Fibroblast of lung (primary cell): ENCODE measurements at regions not wholly inside any gene's neighbourhood (a gene's known extent, or its start where the extent isn't known, plus 50 kb on each side); places are given as distances from the start of the nearest gene placed in this dataset.

Source experiments
- DNase-seq, 2 donors: peaks; one replicate each; pipeline versions ENCODE4 v3.0.0 to v3.0.0-alpha.2; 2010; ENCODE audit warnings: low read depth in 2 of 2
- H2AFZ ChIP-seq: 2 replicates; pipeline ENCODE4 v1.5.1; 2012; ENCODE audit warnings: low read length, control low read depth, inconsistent platforms
- H3K27ac ChIP-seq: 2 replicates; pipeline ENCODE4 v1.5.1; 2011; ENCODE audit warnings: low read length, control low read depth; ENCODE audit not compliant: insufficient read depth
- H3K27me3 ChIP-seq: 2 replicates; pipeline ENCODE4 v1.5.1; 2011; ENCODE audit warnings: mild to moderate bottlenecking, low read length; ENCODE audit not compliant: control insufficient read depth, insufficient read depth
- H3K36me3 ChIP-seq: 2 replicates; pipeline ENCODE4 v1.5.1; 2011; ENCODE audit warnings: low read length; ENCODE audit not compliant: control insufficient read depth, insufficient read depth
- H3K4me1 ChIP-seq: 2 replicates; pipeline ENCODE4 v1.5.1; 2011; ENCODE audit warnings: low read length; ENCODE audit not compliant: control insufficient read depth, insufficient read depth; ENCODE audit errors: extremely low read depth
- H3K4me2 ChIP-seq: 2 replicates; pipeline ENCODE4 v1.5.1; 2011; ENCODE audit warnings: low read length, control low read depth; ENCODE audit not compliant: insufficient read depth; ENCODE audit errors: extremely low read depth
- H3K4me3 ChIP-seq, 4 experiments: fragments of 200-600 bp in 1 of 4; sonication (generic) in 1 of 4; replicated peaks in 1 of 4; 2 replicates each; pipeline ENCODE4 v1.5.1; 2011 to 2016; ENCODE audit warnings: low read length in 4 of 4, low read depth in 3 of 4, mild to moderate bottlenecking in 3 of 4, control low read depth in 2 of 4, inconsistent platforms in 1 of 4, mixed read lengths in 1 of 4; ENCODE audit not compliant: insufficient read depth in 1 of 4; ENCODE audit errors: control extremely low read depth in 1 of 4
- H3K79me2 ChIP-seq: 2 replicates; pipeline ENCODE4 v1.5.1; 2012; ENCODE audit warnings: mild to moderate bottlenecking, low read length, inconsistent platforms; ENCODE audit not compliant: control insufficient read depth, insufficient read depth
- H3K9ac ChIP-seq: 2 replicates; pipeline ENCODE4 v1.5.1; 2011; ENCODE audit warnings: mild to moderate bottlenecking, low read length, control low read depth; ENCODE audit not compliant: insufficient read depth
- H3K9me3 ChIP-seq: 2 replicates; pipeline ENCODE4 v1.5.1; 2012; ENCODE audit warnings: low read depth, low read length; ENCODE audit not compliant: control insufficient read depth, insufficient read depth
- H4K20me1 ChIP-seq: 2 replicates; pipeline ENCODE4 v1.5.1; 2011; ENCODE audit warnings: low read length; ENCODE audit not compliant: control insufficient read depth, insufficient read depth; ENCODE audit errors: extremely low read depth
- CTCF ChIP-seq, 2 donors: IDR thresholded peaks in 1 of 2; conservative IDR thresholded peaks in 1 of 2; 1 replicate in 1 of 2; 2 replicates in 1 of 2; pipeline ENCODE4 v1.5.1; 2011 to 2012; ENCODE audit warnings: low read length in 2 of 2, control low read depth in 1 of 2, inconsistent platforms in 1 of 2, low read depth in 1 of 2, mild to moderate bottlenecking in 1 of 2
- EZH2 ChIP-seq: IDR thresholded peaks from 2 replicates; pipeline ENCODE4 v1.5.1; 2012; ENCODE audit warnings: low read length, control low read depth, mild to moderate bottlenecking; ENCODE audit errors: missing control alignments

GRCh38 chr3:18046131-18046915, 303.9 kb upstream of the TBC1D5 start:
- H4K20me1 ChIP-seq, result no peaks in the 10 kb centered on the region
- no peaks in the 10 kb centered on the region for H3K9me3 ChIP-seq
- no peak overlapping the region for H3K4me2 ChIP-seq
- H3K4me3 ChIP-seq, result no peak overlapping the region
- no peak overlapping the region for H3K9ac ChIP-seq
- H3K27me3 ChIP-seq, result no peaks in the 10 kb centered on the region
- no peak overlapping the region for H3K27ac ChIP-seq
- no peaks in the 10 kb centered on the region for H3K4me1 ChIP-seq
- H3K36me3 ChIP-seq, result no peaks in the 10 kb centered on the region
- H3K79me2 ChIP-seq, result no peaks in the 10 kb centered on the region
- TF ChIP-seq CTCF (conservative IDR thresholded peaks at IDR 0.05 in 1 of 2, IDR thresholded peaks at IDR 0.05 in 1 of 2; ENCODE audit: low read depth in 1 of 2, low read length in 2 of 2) (no peak), EZH2 (no peak)
- no peak for DNase-seq
- no peak overlapping the region for H2AFZ ChIP-seq

GRCh38 chr3:18044971-18045880, 302.8 kb upstream of the TBC1D5 start:
- H3K79me2 ChIP-seq, result no peaks in the 10 kb centered on the region
- no peak overlapping the region for H3K27ac ChIP-seq
- TF ChIP-seq CTCF (conservative IDR thresholded peaks at IDR 0.05 in 1 of 2, IDR thresholded peaks at IDR 0.05 in 1 of 2; ENCODE audit: low read depth in 1 of 2, low read length in 2 of 2), result no peak
- no peak for TF ChIP-seq EZH2
- no peaks in the 10 kb centered on the region for H3K36me3 ChIP-seq
- H4K20me1 ChIP-seq, result no peaks in the 10 kb centered on the region
- DNase-seq, result peak in 1 of 2 donors; percentile 3
- H3K4me3 ChIP-seq, result no peak overlapping the region
- no peak overlapping the region for H2AFZ ChIP-seq
- H3K27me3 ChIP-seq, result no peaks in the 10 kb centered on the region
- no peak overlapping the region for H3K9ac ChIP-seq
- no peaks in the 10 kb centered on the region for H3K4me1 ChIP-seq
- no peak overlapping the region for H3K4me2 ChIP-seq
- H3K9me3 ChIP-seq, result no peaks in the 10 kb centered on the region

GRCh38 chr3:18044191-18044590, 301.8 kb upstream of the TBC1D5 start:
- no peak overlapping the region for H2AFZ ChIP-seq
- no peak overlapping the region for H3K9ac ChIP-seq
- H3K36me3 ChIP-seq, result no peaks in the 10 kb centered on the region
- H3K4me2 ChIP-seq, result no peak overlapping the region
- no peak for TF ChIP-seq CTCF (conservative IDR thresholded peaks at IDR 0.05 in 1 of 2, IDR thresholded peaks at IDR 0.05 in 1 of 2; ENCODE audit: low read depth in 1 of 2, low read length in 2 of 2)
- TF ChIP-seq EZH2, result no peak
- no peak overlapping the region for H3K27ac ChIP-seq
- H3K27me3 ChIP-seq, result no peaks in the 10 kb centered on the region
- H3K9me3 ChIP-seq, result no peaks in the 10 kb centered on the region
- DNase-seq, result no peak
- no peaks in the 10 kb centered on the region for H4K20me1 ChIP-seq
- no peaks in the 10 kb centered on the region for H3K4me1 ChIP-seq
- H3K4me3 ChIP-seq, result no peak overlapping the region
- no peaks in the 10 kb centered on the region for H3K79me2 ChIP-seq
